ENCODE measurements at regions not wholly inside any gene's neighbourhood (a gene's known extent, or its start where the extent isn't known, plus 50 kb on each side); places are given as distances from the start of the nearest gene placed in this dataset.

DNA sequence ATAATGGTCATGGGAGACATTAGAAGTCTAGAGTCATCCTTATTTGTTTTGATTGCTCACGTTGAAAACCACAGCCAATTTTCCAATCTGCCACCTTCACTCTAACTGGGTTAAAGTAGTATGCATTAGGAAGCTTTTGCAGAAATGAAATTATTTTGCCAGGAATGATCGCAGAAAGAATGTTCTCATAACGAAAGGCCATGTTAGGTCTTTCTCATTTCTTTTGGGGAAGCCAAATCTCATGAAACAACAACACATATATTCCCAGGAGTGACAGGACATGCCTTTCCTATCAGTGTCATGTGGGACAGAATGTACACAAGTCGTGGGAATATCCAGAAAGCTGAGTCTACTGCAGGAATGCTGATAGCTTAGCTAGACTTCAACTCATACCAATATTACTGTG lies 386.3 kb downstream of the AASDHPPT start:
- DNase-seq = no peak

DNA sequence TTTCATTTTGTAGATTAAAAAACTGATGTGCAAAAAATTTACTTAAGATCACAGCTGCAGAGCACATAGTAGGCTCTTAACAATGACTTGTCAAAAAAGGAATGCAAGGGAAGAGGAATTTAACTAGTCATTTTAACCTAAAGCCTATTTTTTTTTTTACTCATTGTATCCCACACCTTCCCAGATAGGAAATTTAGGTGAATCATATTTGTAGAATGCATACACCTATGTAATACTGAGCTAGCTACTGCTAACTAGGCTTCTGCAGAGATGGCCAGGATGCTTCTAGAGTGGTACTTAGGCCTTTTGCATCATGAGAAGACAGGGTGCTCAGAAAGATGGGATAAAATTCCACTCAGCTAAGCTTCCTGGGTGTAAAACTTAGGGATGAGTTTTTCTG lies 387.3 kb downstream of the AASDHPPT start:
- no peak for DNase-seq

DNA sequence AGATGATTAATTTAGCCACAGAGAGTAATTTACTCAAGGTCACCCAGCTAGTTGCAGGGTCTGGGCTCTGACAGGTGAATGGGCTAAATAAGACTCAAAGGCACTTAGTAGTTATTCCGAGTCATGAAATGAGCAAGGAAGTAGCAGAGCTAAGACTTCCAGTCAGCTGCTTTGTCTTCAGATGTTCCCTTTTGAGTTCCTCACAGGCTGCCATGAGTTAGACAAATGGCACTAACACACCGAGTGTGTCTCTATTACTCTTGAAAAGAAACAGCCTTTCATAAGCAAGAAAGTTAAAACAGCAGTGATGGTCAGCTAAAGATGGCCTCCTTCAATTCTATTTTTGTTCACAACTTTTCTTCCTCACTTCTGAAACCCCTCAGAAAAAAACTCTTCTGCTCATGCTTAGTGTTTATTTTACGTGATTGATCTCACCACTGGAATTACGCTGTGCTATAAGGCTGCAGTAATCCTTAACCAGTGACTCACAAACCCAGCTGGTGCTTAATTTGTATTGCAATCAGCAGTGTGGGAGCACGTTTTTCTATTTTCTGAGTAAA lies 389.1 kb downstream of the AASDHPPT start:
- DNase-seq = peak; percentile 60

DNA sequence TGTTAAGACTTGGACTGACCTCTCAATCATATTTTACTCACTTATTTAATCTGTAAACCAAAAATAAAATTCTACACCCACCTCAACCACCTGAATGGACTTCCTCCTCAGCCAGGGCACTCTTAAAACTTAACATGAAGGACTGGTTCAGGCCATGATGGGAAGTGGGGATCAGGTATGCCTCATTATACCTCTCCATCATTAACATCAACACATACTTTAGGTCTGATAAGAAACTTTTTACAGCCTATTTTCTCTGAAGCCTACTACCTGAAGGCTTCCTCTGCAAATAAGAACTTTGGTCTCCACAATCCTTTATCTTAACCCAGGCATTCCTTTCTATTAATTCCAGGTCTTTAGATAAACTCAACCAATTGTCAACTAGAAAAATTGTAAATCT lies 390.0 kb downstream of the AASDHPPT start:
- DNase-seq = no peak

DNA sequence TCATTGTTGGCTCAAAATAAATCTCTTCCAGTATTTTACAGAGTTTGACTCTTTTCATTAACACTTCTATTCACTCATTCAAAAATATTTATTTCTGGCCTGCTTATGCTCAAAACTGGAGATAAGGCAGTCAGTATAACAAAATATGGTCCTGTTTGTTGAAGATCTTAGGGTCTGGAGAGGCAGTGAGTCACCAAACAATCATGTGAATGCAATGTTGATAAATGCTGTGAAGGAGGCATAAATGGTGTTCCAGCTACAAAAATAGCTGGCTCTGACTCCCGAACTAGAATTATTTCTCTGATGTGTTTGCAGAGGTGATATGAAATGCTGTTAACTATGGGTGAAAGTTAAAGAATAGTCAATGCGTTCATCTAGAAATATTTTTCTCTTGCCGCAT lies 390.6 kb downstream of the AASDHPPT start:
- peak; percentile 9 for DNase-seq

DNA sequence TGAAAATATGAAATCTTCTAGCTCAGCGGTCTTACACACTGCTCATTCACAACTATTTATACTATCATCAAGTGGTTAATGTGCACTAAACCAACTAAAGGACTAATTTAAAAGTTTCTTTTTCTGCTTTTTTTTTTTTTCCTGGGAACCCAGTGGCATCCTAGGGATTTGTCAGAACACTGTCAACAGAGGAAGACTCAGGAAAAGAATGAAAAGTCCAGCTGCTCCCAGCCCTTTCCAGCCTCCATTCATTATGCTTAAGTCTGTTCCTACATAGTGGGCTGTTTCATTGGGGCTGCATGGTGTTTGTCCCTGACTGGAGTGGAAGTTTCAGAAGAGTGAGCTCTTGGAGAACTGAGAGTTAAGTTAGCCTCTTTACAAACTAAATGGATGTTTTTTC lies 391.1 kb downstream of the AASDHPPT start:
- DNase-seq = no peak

DNA sequence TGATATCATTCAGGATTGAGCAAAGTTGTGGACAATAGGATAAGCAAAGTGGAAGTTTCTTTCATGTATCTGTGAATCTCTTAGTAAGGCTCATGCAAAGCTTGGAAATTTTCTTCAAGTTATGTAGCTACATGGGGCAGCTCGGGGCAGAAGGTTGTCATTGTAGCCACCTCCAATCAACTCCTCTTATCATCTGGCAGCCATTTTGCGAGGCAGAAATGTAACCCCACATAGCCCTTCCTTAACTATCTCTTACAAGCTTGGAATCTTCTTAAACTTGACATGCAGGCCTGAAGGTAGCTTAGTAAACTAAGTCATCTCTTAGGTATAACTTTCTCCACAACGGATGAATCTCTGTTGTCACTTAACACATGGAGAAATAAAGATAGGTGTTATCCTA lies 392.8 kb downstream of the AASDHPPT start:
- no peak for DNase-seq

DNA sequence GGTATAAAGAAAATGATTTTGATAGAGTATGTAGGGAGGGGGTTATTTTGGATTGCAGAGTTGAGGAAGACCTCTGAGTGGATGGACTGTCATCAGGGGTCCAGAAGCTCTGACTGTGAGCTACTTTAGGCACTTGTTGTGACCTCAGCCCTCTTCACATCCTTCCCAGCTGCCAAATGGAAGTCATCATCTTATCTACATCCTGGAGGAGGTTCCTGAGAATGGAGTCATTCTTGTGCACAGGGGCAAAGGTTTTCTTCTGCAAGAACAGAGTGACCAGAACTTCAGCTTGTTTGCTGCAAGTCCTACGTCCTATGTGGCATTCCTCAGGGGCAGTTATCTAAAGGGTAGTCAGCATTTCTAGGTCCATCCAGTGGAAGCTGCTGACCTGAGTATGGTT lies 393.8 kb downstream of the AASDHPPT start:
- DNase-seq = no peak

DNA sequence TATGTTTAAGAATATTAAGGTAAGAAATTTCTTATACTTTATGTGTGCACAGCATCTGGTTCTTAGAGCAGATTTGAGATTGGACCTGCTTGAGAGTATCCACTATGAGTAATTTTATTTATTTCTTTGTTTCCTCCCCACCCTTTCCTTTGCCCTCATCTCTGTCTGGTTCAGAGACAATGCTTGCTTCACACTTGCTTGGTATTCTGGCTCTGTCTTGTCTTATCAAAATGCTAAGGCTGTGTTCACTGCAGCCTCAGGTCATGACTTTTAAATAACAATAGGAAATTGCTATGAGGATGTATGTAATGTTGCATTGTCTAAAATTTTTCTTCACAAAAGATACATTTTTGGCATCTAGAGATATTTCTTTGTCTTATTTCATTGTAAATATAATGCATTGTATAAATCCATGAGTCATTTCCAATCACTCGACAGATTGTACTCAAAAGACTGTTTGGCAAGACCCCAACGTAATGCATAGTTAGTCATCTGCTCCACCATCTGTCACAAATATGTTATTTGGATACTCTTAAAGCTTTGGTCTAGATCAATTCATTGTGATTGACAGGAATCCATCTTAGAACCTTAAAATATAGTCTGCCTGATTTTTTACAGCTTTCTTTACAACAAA lies 395.7 kb downstream of the AASDHPPT start:
- DNase-seq = no peak

DNA sequence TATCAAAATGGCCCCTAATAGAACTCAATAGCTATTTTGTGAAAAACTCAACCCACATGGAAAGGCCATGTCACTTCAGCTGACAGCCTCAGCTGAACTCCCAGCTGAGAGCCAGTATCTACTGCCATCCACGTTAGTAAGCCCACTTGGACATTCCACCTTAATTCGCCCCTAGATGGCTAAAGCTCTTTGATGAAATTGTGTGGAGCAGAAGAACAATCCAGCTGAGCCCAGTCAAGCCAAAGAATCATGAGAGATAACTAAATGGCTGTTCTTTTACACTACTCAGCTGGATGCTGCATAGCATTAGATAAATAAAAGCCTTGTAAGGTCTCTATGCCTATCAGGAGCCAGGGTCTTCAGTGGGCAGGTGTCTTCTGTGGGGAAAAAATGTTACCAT lies 396.8 kb downstream of the AASDHPPT start:
- no peak for DNase-seq

DNA sequence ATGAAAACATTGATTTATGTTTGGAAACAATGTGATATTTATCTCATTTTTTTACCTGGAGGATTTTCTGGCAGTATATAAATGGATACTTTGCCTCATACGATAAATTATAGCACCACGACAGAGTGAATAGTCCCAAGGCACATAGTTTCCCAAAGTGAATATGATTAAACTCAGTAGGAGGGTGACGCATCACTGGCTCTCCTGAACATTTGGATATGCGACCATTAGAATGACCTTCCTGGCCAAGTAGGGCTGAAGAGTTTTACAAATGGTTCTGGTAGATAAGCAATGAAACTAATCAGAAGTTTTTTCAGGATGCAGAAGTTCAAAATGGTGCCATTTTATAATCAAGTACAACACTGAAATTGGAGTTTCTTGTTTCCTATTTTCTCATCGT lies 397.7 kb downstream of the AASDHPPT start:
- DNase-seq = no peak

DNA sequence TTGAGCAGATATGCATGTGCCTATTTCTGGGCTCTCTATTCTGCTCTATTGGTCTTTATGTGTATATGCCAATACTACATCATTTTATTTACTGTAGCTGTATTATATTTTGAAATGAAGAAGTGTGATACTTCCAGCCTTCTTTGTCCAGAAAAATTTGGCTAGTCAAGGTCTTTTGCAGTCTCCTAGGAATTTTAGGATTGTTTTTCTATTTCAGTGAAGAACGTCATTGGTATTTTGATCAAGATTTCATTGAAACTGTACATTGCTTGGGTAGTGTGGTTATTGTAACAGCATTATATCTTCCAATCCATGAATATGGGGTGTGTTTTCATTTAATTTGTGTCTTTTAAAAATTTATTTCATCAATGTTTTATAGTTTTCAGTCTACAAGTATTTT lies 400.3 kb downstream of the AASDHPPT start:
- no peak for DNase-seq

DNA sequence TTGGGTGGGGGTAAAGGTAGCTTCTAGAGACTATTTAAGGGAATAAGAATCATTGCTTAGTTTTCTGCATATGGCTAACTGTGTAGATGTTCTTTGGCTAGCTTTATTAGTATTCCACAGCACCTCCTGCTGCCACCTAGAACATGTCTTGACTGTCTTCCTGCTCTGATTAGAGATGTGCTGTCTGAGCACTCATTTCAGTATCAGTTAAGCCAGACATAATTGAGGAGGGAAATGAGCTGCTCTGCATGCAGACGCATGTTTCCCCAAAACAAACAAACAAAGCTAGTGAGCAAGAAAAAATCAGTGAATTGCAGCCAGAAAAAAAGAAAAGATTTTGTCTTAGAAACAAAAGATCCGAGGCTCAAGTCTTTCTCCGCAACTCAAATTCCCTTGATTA lies 402.2 kb downstream of the AASDHPPT start:
- DNase-seq = no peak

DNA sequence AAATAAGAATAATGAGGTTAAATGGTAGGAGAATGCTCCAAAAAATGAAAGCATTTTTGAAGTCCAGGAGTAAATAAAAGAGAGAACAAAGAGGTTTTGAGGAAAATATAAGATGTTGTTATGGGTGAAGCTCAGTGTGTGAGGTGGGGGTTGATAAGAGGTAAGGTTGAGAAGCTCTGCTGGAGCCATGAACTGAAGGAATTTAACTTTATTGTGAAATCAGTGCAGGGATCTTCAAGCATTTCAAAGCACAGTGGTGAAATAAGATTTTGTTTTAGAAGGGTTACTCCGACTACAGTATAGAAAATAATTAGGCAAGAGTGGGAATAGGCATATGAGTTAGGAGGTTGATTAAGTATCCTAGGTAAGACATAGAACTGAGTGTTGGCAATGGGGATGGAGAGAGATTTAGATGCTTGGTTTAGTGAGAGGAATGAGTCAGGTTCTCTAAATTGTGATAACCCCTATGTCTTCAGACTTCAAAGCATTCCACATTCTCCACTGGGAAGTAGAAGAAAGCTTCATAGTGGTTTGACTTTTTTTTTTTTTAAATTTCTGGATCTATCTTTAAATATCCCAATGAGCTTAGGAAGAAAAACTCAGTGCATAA lies 403.2 kb downstream of the AASDHPPT start:
- peak; percentile 36 for DNase-seq

DNA sequence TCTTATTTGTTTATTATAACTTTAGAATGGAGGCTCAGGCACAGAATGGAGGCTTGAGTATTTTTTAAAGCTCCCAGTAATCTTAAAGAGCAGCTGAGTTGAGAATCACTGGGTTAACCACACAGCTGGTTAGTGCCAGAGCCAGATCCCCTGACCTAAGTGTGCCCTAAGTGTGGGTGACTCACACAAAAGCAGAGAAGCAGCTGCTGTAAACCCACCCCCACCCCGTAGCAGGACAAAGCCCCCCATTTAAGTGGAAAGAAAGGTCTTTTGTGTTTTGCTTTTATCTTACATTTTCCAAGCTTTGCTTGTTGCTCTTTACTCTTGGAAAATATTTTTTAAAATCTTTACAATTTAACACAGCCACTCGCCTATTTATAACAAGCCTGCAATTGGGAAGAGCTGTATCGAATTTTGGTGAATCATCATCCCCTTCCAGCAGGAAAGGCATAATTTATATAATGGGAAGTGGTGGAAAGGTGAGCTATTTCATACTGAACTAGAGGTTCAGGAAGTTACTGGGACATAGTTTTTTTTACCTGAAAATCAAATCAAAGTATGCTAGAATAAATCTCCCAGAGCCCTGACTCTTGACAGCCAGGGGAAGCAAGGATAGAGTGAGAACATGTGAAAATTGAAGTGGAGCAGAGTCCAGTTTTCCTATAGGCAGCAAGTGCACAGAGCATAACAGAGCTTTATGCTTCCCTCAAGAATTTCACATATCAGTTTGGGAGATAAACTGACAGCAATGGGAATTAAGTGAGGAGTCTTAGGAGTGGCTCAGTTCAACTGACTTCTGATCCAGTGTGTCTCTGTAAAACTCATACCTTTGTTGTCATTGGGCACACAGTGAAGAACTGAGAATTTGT lies 405.7 kb downstream of the AASDHPPT start:
- no peak for DNase-seq

DNA sequence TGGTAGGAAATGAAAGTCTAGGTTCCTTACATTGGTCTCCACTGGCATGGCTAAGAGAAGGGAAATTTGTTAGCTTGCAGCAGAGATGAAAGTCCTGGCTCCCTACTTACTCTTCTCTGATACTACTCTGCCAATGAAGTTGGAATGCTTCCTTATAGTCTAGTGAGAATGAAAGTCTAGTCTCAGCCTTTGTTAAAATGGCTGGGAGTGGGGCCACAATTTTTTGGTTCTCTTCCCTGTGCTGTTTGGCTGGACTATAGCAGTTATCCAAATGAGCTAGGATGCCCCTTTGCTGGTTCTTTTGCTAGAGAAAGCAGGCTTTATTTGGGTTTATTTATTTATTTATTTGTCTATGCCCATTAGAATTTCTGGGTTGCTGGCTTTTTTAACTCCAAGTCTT lies 414.3 kb downstream of the AASDHPPT start:
- no peak for DNase-seq

DNA sequence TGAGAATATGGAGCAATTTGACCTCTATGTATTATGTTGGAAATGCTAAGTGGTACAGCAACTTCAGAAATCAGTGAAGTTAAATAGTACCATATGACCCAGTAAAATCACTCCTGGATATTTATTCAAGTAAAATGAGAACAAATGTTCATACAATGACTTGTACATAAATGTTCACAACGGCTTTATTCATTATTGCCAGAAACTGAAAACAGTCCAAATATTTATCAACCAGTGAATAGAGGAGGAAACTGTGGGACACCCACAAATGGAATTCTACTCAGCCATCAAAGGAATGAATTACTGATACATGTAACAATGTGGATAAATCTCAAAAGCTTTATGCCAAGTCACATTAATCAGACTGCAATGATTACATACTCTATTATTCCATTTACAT lies 416.3 kb downstream of the AASDHPPT start:
- no peak for DNase-seq

DNA sequence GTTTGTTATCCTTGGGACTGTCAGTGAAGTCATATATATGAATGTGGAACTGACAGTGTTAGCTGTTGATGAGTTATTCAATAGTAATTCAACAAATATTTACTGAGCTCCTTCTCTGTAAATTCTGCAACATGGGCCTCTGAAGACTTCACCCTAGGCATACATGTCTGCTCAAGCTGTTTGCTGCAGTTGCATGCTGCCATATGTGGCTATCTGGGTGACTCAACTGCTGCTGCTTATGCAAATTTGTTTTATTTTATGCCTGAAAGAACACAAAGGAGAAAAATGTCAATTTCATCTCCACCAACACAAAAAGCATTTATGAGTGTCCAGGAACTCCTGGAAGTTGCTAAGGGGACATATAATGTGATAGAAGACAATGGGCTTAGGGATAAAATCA lies 417.6 kb downstream of the AASDHPPT start:
- DNase-seq = no peak

DNA sequence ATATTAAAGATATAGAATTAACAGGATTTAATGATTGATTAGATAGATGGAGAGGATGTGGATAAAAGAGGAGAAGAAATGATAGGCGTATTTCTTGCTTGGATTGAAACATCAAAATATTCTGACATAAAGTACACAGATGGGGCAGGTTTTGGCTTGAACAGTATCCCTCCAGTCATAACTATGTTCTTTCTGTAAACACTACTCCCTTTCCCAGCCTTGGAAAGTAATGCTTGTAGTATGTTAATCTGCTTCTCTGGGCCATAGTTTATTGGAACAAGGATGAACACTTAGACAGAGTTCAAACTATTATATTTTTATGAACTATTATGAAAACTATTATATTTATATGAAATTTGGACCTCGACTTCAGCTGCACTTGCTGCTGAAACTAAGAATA lies 419.2 kb downstream of the AASDHPPT start:
- no peak for DNase-seq

DNA sequence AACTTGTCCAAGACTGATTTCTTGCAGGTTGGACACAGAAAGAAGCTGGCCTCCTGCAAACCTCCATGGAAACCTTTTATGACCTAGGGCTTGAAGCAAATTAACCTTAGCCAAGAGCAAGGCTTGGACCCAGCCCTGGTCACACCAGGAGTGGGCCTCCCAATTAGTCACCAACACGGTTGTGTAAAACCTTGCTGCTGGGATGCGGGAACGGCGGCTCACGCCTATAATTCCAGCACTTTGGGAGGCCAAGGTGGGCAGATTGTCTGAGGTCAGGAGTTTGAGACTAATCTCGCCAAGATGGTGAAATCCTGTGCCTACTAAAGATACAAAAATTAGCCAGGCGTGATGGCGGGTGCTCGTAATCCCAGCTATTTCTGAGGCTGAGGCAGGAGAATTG lies 419.9 kb downstream of the AASDHPPT start:
- no peak for DNase-seq

DNA sequence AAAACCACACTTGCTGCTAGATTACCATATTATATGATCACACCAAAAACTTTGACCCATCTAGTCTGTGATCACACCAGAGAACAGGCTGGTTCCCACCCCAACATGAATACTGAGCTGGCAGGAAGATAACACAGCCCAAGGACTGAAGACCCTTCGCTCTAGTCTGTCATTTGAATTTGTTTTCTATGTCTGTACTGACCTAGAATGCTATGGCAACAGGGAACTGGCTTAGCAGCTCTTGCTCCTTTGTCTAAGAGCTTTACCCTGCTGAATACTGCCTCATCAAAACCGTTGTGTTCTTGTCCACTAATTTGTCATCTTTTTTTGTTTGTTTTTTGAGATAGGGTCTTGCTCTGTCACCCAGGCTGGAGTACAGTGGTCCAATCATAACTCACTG lies 420.4 kb downstream of the AASDHPPT start:
- DNase-seq = no peak

DNA sequence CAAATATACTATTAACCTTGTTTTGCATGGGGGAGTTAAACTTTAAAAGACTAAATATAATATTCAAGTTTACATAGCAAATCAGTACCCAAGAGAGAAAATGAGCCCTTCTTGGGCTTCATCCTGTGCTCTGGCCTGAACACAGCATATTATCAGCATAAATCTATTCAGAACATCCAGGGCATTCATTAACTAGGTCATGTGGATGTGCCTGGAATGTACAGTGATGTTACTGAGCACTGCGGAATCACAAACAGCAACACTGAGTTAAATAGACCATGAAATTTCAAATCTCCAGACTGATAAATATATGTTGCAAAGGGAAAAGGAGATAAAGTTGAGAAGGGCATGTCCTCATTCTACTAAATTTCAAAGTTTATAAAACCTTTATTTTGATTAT lies 426.4 kb downstream of the AASDHPPT start:
- peak; percentile 69 for DNase-seq

DNA sequence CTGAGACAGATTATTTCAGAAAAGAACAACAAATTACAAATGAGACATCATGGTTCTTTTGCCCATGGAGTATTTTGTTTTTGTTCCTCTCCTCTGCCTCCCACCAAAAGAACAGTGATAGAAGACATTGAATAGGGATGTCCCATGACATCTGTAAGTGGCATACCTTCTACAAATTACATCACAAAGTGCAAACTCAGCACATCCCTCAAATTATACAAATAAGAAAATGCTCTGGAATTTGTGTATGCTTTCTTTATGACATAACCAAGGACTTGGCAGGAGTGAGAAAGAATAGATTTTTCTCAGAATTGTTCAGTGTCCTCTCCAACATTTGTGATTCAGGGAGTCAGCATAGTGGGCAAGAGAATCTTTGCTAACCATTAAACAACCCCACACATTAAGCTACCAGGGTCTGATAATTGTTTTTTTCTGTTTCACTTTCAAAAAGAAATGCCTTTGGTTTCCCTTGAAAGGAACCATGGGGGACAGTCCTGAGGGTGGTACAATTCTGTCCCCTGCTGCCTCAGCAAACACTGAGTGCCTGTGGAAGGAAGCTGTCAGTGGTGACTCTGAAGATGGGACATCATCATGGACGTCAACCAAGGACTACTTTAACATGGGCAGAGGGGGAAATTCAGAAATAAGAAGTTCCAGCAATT lies 430.3 kb downstream of the AASDHPPT start:
- DNase-seq = no peak

All from kidney glomerular epithelial cell (primary cell).